ENCODE measurements at regions not wholly inside any gene's neighbourhood (a gene's known extent, or its start where the extent isn't known, plus 50 kb on each side); places are given as distances from the start of the nearest gene placed in this dataset.

GRCh38 chr15:62618846-62619504 is 423.6 kb upstream of the TPM1 start:
- no peak for DNase-seq

GRCh38 chr15:62619526-62619925 is 423.0 kb upstream of the TPM1 start:
- no peak for DNase-seq

- no peak for DNase-seq
Measured at GRCh38 chr15:62622775-62623174, 419.8 kb upstream of the TPM1 start.

- DNase-seq = no peak
Measured at GRCh38 chr15:62624547-62625378, 417.8 kb upstream of the TPM1 start.

GRCh38 chr15:62625429-62626033 is 417.0 kb upstream of the TPM1 start:
- DNase-seq = no peak

GRCh38 chr15:62626903-62627302 is 415.6 kb upstream of the TPM1 start:
- no peak for DNase-seq

- DNase-seq = no peak
Measured at GRCh38 chr15:62631076-62631724, 411.3 kb upstream of the TPM1 start.

- DNase-seq = no peak
Measured at GRCh38 chr15:62636823-62637573, 405.5 kb upstream of the TPM1 start.

GRCh38 chr15:62637574-62637897 is 405.0 kb upstream of the TPM1 start:
- DNase-seq = no peak

- no peak for DNase-seq
Measured at GRCh38 chr15:62637950-62638619, 404.5 kb upstream of the TPM1 start.

GRCh38 chr15:62639432-62639831 is 403.1 kb upstream of the TPM1 start:
- no peak for DNase-seq

GRCh38 chr15:62639906-62640605 is 402.5 kb upstream of the TPM1 start:
- DNase-seq = no peak

- no peak for DNase-seq
Measured at GRCh38 chr15:62641825-62642224, 400.7 kb upstream of the TPM1 start.

- DNase-seq = no peak
Measured at GRCh38 chr15:62643572-62643971, 399.0 kb upstream of the TPM1 start.

- DNase-seq = no peak
Measured at GRCh38 chr15:62644216-62644888, 398.2 kb upstream of the TPM1 start.

- no peak for DNase-seq
Measured at GRCh38 chr15:62644889-62645742, 397.4 kb upstream of the TPM1 start.

GRCh38 chr15:62647202-62647842 is 395.2 kb upstream of the TPM1 start:
- no peak for DNase-seq

GRCh38 chr15:62647843-62648505 is 394.6 kb upstream of the TPM1 start:
- no peak for DNase-seq

- DNase-seq = no peak
Measured at GRCh38 chr15:62648954-62649353, 393.6 kb upstream of the TPM1 start.
